ENCODE measurements at regions not wholly inside any gene's neighbourhood (a gene's known extent, or its start where the extent isn't known, plus 50 kb on each side); places are given as distances from the start of the nearest gene placed in this dataset.

- TF ChIP-seq CTCF (conservative IDR thresholded peaks at IDR 0.05; ENCODE audit: low read depth, low read length) = no peak
- no peak for TF ChIP-seq EZH2 (IDR thresholded peaks at IDR 0.05; ENCODE audit: borderline replicate concordance, low read depth, low read length, poor library complexity, severe bottlenecking)
These were observed 284.9 kb upstream of the TBL1XR1 start for GRCh38 chr3:177482048-177482691.

Measured in A673 (cell line).